ENCODE measurements at regions not wholly inside any gene's neighbourhood (a gene's known extent, or its start where the extent isn't known, plus 50 kb on each side); places are given as distances from the start of the nearest gene placed in this dataset.
"Not testable (repeated sequence)": the region's sequence is repeated elsewhere in the genome, so short reads cannot be mapped to it uniquely, and the experiment has no call there.

GRCh38 chr5:164224236-164224635, 718.8 kb downstream of the MAT2B start:
- no peak for DNase-seq

- DNase-seq = no peak
These were observed 719.4 kb downstream of the MAT2B start for GRCh38 chr5:164224772-164225171.

GRCh38 chr5:164230341-164230740, 724.9 kb downstream of the MAT2B start:
- DNase-seq = no peak

- no peak for DNase-seq
These were observed 728.4 kb downstream of the MAT2B start for GRCh38 chr5:164233791-164234190.

GRCh38 chr5:164234321-164234720, 728.9 kb downstream of the MAT2B start:
- DNase-seq = no peak

- no peak for DNase-seq
These were observed 730.0 kb downstream of the MAT2B start for GRCh38 chr5:164235300-164235891.

GRCh38 chr5:164237486-164237885, 732.1 kb downstream of the MAT2B start:
- DNase-seq = no peak

- not testable (repeated sequence) for DNase-seq
These were observed 746.4 kb downstream of the MAT2B start for GRCh38 chr5:164251781-164252180.

GRCh38 chr5:164253764-164254163, 748.3 kb downstream of the MAT2B start:
- DNase-seq = no peak

- no peak for DNase-seq
These were observed 750.3 kb downstream of the MAT2B start for GRCh38 chr5:164255598-164256213.

GRCh38 chr5:164256351-164256750, 750.9 kb downstream of the MAT2B start:
- DNase-seq = no peak

- DNase-seq = no peak
These were observed 751.5 kb downstream of the MAT2B start for GRCh38 chr5:164256954-164257353.

GRCh38 chr5:164265566-164265965, 760.1 kb downstream of the MAT2B start:
- no peak for DNase-seq

- DNase-seq = no peak
These were observed 761.2 kb downstream of the MAT2B start for GRCh38 chr5:164266571-164266970.

GRCh38 chr5:164277720-164278119, 772.3 kb downstream of the MAT2B start:
- no peak for DNase-seq

- DNase-seq = no peak
These were observed 784.1 kb downstream of the MAT2B start for GRCh38 chr5:164289526-164289925.

GRCh38 chr5:164296603-164297080, 791.2 kb downstream of the MAT2B start:
- no peak for DNase-seq

- DNase-seq = no peak
These were observed 792.7 kb downstream of the MAT2B start for GRCh38 chr5:164298165-164298564.

- DNase-seq = no peak
These were observed 794.9 kb downstream of the MAT2B start for GRCh38 chr5:164300295-164300694.

- no peak for DNase-seq
These were observed 795.7 kb downstream of the MAT2B start for GRCh38 chr5:164301136-164301535.

GRCh38 chr5:164301708-164302107, 796.3 kb downstream of the MAT2B start:
- no peak for DNase-seq

- DNase-seq = no peak
These were observed 797.3 kb downstream of the MAT2B start for GRCh38 chr5:164302533-164303235.

GRCh38 chr5:164303646-164304215, 798.3 kb downstream of the MAT2B start:
- DNase-seq = no peak

GRCh38 chr5:164306662-164307061, 801.2 kb downstream of the MAT2B start:
- no peak for DNase-seq
